ENCODE measurements at regions not wholly inside any gene's neighbourhood (a gene's known extent, or its start where the extent isn't known, plus 50 kb on each side); places are given as distances from the start of the nearest gene placed in this dataset.

DNA sequence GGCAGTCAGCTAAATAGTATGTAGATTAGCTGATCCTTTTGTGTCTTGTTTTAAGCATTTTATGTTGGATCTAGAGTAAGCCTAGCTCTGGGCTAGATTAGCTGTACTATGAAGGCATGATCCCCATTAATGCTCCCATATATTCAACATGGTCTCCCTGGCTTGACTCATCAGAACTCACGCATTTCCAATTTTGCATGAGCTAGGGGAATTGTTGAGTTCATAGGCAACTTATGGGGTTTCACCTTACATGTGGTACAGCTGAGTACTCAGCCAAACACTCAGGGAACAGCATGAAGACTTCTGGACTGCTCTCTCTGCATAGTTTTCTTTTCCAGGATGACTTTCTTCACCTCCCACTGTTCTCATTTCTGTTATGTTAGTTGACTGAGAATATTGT is 248.2 kb downstream of the TMX3 start:
- no peaks in the 10 kb centered on the region for H3K27me3 ChIP-seq (ENCODE audit: control insufficient read depth, insufficient read depth)
- ATAC-seq (no peak), DNase-seq (no peak)
- 98% methylated on average over 1 of the region's 1 CpG for WGBS
- intact Hi-C loops (cut with DNase I): no loop called here
- no peak overlapping the region for H3K4me3 ChIP-seq (ENCODE audit: low read length)
- no peaks in the 10 kb centered on the region for H3K9me3 ChIP-seq (ENCODE audit: control insufficient read depth, low read length)
- no peak overlapping the region for H3K27ac ChIP-seq (ENCODE audit: low read length)
- H3K4me1 ChIP-seq (ENCODE audit: control insufficient read depth, insufficient read depth, low read length): no peaks in the 10 kb centered on the region

DNA sequence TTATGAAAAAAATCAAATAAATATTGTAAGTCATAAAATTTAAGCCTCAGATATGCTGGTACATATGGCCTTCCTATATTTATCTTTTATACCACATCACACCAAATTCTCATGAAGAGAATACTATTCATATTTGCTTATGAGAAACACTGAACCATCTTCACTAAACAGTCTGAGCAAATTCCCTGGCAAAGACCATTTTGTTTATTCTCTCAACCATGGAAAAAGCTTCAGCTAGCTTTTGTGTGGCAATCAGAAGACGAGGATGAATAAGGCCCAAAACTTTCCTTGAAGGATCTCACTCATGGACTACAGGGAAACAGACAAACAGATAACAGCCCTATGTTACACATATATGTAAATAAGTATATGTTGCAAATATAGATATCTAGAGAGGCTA is 252.1 kb downstream of the TMX3 start:
- no peak overlapping the region for H3K4me3 ChIP-seq (ENCODE audit: low read length)
- H3K27ac ChIP-seq (ENCODE audit: low read length): no peak overlapping the region
- H3K27me3 ChIP-seq (ENCODE audit: control insufficient read depth, insufficient read depth): no peaks in the 10 kb centered on the region
- no peak for ATAC-seq
- H3K4me1 ChIP-seq (ENCODE audit: control insufficient read depth, insufficient read depth, low read length): no peaks in the 10 kb centered on the region
- DNase-seq: no peak
- 54% methylated on average over 1 of the region's 1 CpG for WGBS
- H3K9me3 ChIP-seq (ENCODE audit: control insufficient read depth, low read length): no peaks in the 10 kb centered on the region
- intact Hi-C loops (cut with DNase I): no loop called here

DNA sequence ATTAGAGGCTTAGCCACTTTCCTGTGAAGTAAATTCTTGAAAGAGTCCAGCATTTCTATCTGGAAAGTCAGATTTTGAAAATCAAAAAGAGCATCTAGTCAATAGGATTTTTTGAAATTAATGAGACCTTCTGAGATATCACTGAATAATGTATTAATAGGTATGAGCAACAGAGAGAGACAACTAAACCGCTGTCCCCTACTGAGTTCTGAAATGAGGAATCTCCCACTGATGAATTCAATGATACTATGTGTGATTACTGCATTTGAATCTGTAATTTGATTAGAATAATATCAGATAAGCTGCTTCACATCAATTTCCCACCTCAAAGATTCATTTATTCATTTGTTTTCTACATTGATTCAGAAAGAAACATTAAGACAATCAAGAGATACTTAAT is 252.8 kb downstream of the TMX3 start:
- no peaks in the 10 kb centered on the region for H3K27me3 ChIP-seq (ENCODE audit: control insufficient read depth, insufficient read depth)
- no peak overlapping the region for H3K27ac ChIP-seq (ENCODE audit: low read length)
- 90% methylated on average over 1 of the region's 1 CpG for WGBS
- DNase-seq: no peak
- no peak overlapping the region for H3K4me3 ChIP-seq (ENCODE audit: low read length)
- ATAC-seq: no peak
- no peaks in the 10 kb centered on the region for H3K9me3 ChIP-seq (ENCODE audit: control insufficient read depth, low read length)
- intact Hi-C loops (cut with DNase I): no loop called here
- no peaks in the 10 kb centered on the region for H3K4me1 ChIP-seq (ENCODE audit: control insufficient read depth, insufficient read depth, low read length)

DNA sequence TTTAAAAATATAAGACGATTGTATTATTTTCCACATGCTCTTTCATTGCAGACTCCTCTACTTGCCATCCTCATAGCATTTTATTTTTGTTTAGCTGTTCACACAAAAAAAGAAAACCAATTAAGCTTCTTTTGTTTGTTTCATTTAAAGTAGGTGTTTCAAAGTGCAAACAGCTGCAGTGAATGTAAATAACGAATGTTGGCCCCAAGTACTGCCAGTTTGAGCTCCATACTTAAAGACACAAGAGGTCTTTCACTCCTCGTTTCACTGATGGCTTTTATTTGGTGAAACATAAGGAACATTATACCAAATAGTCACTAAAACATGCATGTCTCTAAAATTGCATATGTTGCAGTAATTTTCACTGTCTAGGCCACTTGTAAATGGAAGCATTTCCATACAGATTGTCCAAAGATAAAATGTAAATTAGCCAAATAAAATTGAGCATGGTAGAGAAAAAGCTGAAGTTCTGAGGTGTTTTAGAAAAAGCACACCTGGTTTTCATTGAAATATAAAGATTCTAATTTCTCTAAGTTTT is 253.4 kb downstream of the TMX3 start:
- intact Hi-C loops (cut with DNase I): no loop called here
- no peaks in the 10 kb centered on the region for H3K4me1 ChIP-seq (ENCODE audit: control insufficient read depth, insufficient read depth, low read length)
- 46% methylated on average over 3 of the region's 3 CpGs for WGBS
- no peak overlapping the region for H3K27ac ChIP-seq (ENCODE audit: low read length)
- H3K9me3 ChIP-seq (ENCODE audit: control insufficient read depth, low read length): no peaks in the 10 kb centered on the region
- no peaks in the 10 kb centered on the region for H3K27me3 ChIP-seq (ENCODE audit: control insufficient read depth, insufficient read depth)
- no peak for DNase-seq
- ATAC-seq: no peak
- H3K4me3 ChIP-seq (ENCODE audit: low read length): no peak overlapping the region

DNA sequence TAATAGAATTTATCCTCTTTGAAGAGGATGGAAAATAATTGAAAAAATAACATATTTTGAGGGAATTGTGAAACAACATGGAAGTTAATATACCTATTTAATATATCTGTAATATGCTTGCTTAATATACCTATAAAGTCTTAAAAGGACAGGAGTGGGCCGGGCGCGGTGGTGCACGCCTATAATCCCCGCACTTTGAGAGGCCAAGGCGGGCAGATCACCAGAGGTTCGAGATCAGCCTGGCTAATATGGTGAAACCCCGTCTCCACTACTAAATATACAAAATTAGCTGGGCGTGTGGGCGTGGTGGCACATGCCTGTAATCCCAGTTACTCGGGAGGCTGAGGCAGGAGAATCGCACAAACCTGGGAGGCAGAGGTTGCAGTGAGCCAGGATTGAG is 254.9 kb downstream of the TMX3 start:
- DNase-seq (no peak), ATAC-seq (no peak)
- Histone ChIP-seq H3K9me3 (ENCODE audit: control insufficient read depth, low read length) (no peaks in the 10 kb centered on the region), H3K4me1 (ENCODE audit: control insufficient read depth, insufficient read depth, low read length) (no peaks in the 10 kb centered on the region), H3K27ac (ENCODE audit: low read length) (no peak overlapping the region), H3K4me3 (ENCODE audit: low read length) (no peak overlapping the region), H3K27me3 (ENCODE audit: control insufficient read depth, insufficient read depth) (no peaks in the 10 kb centered on the region)
- 95% methylated on average over 12 of the region's 12 CpGs for WGBS
- intact Hi-C loops (cut with DNase I): no loop called here

DNA sequence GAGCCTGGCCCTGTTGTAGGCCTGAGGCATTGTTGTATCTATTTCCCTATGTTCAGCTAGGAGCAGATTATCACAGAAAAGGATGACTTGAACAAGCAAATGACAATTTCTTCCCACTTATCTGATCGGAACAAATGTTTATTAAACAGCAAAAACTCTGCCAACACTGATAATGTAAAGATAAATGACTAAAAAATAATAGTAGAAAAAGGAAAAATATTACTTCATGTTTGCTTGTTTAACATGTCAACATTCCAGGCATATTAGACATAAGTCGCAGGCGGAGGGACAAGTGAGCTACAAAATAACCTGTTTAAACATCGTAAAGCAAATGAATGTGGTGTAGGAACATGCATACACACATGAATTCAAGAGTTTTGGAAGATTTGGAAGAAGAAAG is 257.9 kb downstream of the TMX3 start:
- no peak overlapping the region for H3K4me3 ChIP-seq (ENCODE audit: low read length)
- ATAC-seq (no peak), DNase-seq (no peak)
- WGBS: 69% methylated on average over 4 of the region's 4 CpGs
- H3K27me3 ChIP-seq (ENCODE audit: control insufficient read depth, insufficient read depth): no peaks in the 10 kb centered on the region
- H3K9me3 ChIP-seq (ENCODE audit: control insufficient read depth, low read length): no peaks in the 10 kb centered on the region
- intact Hi-C loops (cut with DNase I): no loop called here
- H3K4me1 ChIP-seq (ENCODE audit: control insufficient read depth, insufficient read depth, low read length): no peaks in the 10 kb centered on the region
- no peak overlapping the region for H3K27ac ChIP-seq (ENCODE audit: low read length)

DNA sequence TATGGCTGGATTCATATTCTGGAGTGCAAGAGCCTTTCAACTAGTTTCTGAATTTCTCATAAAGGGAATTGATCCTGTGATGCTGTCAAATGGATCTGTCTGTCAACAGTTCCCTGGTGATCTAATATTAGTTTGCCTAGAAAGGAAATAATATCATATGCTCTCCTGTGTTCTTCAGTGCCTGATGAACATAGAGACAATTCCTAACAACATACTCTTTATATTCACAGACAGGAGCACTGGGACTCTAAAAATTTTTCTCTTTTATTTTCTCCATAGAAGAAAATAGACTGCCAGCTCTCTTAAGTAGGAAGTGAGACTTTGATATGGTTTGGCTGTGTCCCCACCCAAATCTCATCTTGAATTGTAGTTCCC is 259.7 kb downstream of the TMX3 start:
- H3K4me1 ChIP-seq (ENCODE audit: control insufficient read depth, insufficient read depth, low read length): no peaks in the 10 kb centered on the region
- intact Hi-C loops (cut with DNase I): no loop called here
- ATAC-seq: no peak
- H3K27ac ChIP-seq (ENCODE audit: low read length): no peak overlapping the region
- H3K9me3 ChIP-seq (ENCODE audit: control insufficient read depth, low read length): no peaks in the 10 kb centered on the region
- no peak overlapping the region for H3K4me3 ChIP-seq (ENCODE audit: low read length)
- no peaks in the 10 kb centered on the region for H3K27me3 ChIP-seq (ENCODE audit: control insufficient read depth, insufficient read depth)
- DNase-seq: no peak

DNA sequence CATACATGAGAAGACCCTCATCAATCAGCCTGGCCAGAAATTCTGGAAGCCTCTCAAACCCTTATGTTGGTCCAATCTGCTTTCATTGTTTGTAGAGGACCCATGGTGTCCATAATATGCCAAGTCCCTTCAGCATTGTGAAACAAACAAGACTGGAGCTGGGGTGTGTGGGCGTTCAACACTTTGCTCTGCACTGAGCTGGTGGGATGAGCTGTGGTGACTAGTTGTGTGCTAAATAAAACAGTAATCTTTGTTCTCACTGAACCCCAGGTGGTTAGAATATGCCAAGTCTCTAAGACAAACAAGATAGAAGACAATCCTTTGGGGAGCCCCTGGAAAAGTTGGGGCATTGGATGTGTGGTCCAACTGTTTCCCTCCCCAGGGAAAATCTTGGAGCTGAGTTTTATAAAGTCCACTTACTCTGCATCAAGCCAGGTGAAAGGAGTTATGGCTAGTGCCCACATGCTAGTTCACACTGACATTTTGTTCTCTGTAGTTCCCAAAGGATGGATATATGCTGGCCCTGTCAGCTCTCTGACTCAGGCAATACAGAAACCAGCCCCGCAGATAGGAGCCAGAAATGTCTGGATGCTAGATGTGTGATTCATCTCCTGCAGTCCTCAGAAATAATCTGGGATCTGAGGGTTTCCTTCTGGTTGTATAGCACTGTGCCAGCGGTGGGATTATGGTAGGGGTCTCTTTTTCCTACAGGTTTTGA is 260.2 kb downstream of the TMX3 start:
- H3K4me1 ChIP-seq (ENCODE audit: control insufficient read depth, insufficient read depth, low read length): no peaks in the 10 kb centered on the region
- ATAC-seq (no peak), DNase-seq (no peak)
- H3K27ac ChIP-seq (ENCODE audit: low read length): no peak overlapping the region
- 61% methylated on average over 3 of the region's 3 CpGs for WGBS
- no peak overlapping the region for H3K4me3 ChIP-seq (ENCODE audit: low read length)
- H3K27me3 ChIP-seq (ENCODE audit: control insufficient read depth, insufficient read depth): no peaks in the 10 kb centered on the region
- H3K9me3 ChIP-seq (ENCODE audit: control insufficient read depth, low read length): no peaks in the 10 kb centered on the region
- intact Hi-C loops (cut with DNase I): no loop called here

DNA sequence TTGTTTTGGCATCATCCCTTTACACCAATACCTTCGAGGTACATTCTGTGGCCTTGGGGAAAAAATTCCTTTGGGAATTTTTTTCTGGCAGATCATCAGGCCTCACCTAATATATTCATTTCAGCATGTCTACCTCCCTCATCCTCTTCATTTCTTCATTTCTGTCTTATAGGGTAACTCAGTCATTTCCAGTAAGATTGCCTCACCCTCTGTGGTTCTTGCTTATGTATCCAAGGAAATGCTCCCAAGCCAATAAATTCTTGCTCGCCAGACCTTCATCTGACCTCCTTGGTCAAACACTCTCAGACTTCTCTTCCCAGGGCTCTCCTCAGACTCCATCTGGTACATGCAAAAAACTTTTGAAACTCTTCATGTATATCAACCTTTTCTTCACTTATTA is 265.6 kb downstream of the TMX3 start:
- H3K4me3 ChIP-seq (ENCODE audit: low read length): no peak overlapping the region
- H3K27ac ChIP-seq (ENCODE audit: low read length): no peak overlapping the region
- no peaks in the 10 kb centered on the region for H3K27me3 ChIP-seq (ENCODE audit: control insufficient read depth, insufficient read depth)
- WGBS: 75% methylated on average over 2 of the region's 2 CpGs
- intact Hi-C loops (cut with DNase I): no loop called here
- H3K9me3 ChIP-seq (ENCODE audit: control insufficient read depth, low read length): no peaks in the 10 kb centered on the region
- DNase-seq (no peak), ATAC-seq (no peak)
- H3K4me1 ChIP-seq (ENCODE audit: control insufficient read depth, insufficient read depth, low read length): no peaks in the 10 kb centered on the region

DNA sequence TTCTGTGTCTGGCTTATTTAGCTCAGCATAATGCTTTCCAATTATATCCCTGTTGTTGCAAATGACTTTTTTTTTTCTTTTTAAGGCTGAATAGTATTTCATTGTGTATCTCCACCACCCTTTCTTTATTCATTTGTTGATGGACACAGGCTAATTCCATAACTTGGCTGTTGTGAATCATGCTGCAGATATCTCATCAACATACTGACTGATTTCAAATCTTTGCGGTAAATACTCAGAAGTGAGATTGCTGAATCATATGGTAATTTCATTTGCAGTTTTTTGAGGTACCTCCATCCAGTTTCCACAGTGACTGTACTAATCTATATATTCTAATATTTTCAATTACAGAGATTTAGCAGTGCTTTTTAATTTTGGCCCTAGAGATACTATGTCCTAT is 266.2 kb downstream of the TMX3 start:
- no peaks in the 10 kb centered on the region for H3K27me3 ChIP-seq (ENCODE audit: control insufficient read depth, insufficient read depth)
- ATAC-seq (no peak), DNase-seq (no peak)
- H3K4me3 ChIP-seq (ENCODE audit: low read length): no peak overlapping the region
- no peaks in the 10 kb centered on the region for H3K9me3 ChIP-seq (ENCODE audit: control insufficient read depth, low read length)
- no peaks in the 10 kb centered on the region for H3K4me1 ChIP-seq (ENCODE audit: control insufficient read depth, insufficient read depth, low read length)
- WGBS: 93% methylated on average over 1 of the region's 1 CpG
- intact Hi-C loops (cut with DNase I): no loop called here
- H3K27ac ChIP-seq (ENCODE audit: low read length): no peak overlapping the region

DNA sequence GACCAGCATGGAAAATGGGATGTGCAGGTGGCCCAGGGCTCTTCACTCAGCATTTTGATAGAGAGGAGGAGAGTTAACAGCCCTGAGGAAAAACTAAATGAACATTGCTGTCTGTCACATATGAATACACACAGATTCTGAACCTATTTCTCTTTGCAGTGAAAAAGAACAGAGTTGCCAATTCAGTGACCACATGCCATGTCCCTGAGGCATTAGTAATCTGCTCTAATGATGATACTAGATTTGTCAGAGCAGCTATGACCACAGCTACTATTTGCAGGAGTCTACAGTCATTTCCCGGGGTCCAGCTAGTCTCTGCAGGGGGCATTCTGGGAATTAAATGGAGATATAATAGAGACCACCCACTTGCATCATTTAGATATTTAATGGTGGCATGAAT is 267.6 kb downstream of the TMX3 start:
- DNase-seq (no peak), ATAC-seq (no peak)
- Histone ChIP-seq H3K27me3 (ENCODE audit: control insufficient read depth, insufficient read depth) (no peaks in the 10 kb centered on the region), H3K9me3 (ENCODE audit: control insufficient read depth, low read length) (no peaks in the 10 kb centered on the region), H3K4me3 (ENCODE audit: low read length) (no peak overlapping the region), H3K27ac (ENCODE audit: low read length) (no peak overlapping the region), H3K4me1 (ENCODE audit: control insufficient read depth, insufficient read depth, low read length) (no peaks in the 10 kb centered on the region)
- intact Hi-C loops (cut with DNase I): no loop called here
- 57% methylated on average over 1 of the region's 1 CpG for WGBS
